ENCODE measurements at regions not wholly inside any gene's neighbourhood (a gene's known extent, or its start where the extent isn't known, plus 50 kb on each side); places are given as distances from the start of the nearest gene placed in this dataset.
"Not testable (repeated sequence)": the region's sequence is repeated elsewhere in the genome, so short reads cannot be mapped to it uniquely, and the experiment has no call there.

DNA sequence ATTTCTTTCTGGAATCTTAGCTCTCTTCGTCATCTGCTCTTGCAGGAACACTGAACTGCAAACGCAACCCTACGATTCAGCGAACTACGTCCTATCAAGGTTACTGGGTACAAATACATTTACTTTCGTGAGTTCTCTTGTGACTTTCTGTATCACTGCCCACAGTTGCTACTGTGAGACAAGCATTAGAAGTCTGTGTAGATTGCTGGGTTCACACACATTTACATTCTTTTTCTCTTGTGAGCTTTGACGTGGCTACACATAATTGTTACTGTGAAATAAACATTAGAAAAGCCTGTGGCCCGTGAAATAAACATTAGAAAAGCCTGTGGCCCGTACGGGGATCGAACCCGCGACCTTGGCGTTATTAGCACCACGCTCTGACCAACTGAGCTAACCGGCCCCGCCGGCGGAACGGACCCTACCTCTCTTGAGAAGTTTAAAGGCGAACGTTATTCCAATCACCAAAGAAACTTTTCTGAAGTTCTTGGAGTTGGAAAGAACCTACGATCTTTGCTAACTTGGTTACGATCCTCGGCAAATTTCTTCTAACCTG lies 61.2 kb upstream of the ZNF322 start:
- in situ Hi-C loops (cut with MboI; ENCODE audit: low sequenced_read_pairs): not testable (repeated sequence)

- in situ Hi-C loops (cut with MboI; ENCODE audit: low sequenced_read_pairs): not testable (repeated sequence)
Observed at GRCh38 chr6:26730019-26730766, 70.6 kb upstream of the ZNF322 start.

DNA sequence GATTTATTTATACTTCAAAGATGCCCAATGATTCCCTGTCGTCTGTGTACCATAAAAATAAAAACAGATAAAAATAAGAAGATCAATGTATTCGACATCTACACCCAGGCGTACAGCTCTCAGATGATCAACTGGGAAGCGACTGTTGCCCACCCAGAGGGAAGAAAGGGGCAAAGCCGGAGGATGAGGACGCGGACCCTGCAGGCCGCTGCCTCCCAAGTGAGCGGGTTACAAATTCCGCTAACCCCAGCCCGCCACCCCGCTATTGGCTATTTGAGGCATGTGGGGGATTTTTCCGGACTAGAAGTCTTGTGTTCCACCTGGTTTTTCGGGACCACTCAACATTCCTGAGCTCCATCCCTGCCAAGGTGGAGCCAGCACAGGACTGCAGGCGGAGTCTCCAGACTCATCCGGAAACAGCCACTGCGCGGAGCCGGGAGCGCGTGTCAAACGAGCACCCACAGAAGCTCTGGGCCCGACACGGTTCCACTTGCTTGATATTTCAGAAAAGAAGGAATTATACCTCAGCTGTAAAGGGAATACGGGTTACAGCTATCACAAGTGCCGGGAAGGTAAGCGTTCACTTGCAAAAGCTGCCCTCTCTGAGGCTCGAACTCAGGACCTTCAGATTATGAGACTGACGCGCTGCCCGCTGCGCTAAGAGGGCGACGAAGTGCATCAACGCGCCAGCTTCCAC lies 75.4 kb upstream of the ZNF322 start:
- in situ Hi-C loops (cut with MboI; ENCODE audit: low sequenced_read_pairs): not testable (repeated sequence)

GRCh38 chr6:26739811-26740210 lies 80.3 kb upstream of the ZNF322 start:
- in situ Hi-C loops (cut with MboI; ENCODE audit: low sequenced_read_pairs): no loop called here

- in situ Hi-C loops (cut with MboI; ENCODE audit: low sequenced_read_pairs): no loop called here
Observed at GRCh38 chr6:26743157-26743821, 83.7 kb upstream of the ZNF322 start.

- in situ Hi-C loops (cut with MboI; ENCODE audit: low sequenced_read_pairs): no loop called here
Observed at GRCh38 chr6:26743941-26744699, 84.6 kb upstream of the ZNF322 start.

- in situ Hi-C loops (cut with MboI; ENCODE audit: low sequenced_read_pairs): not testable (repeated sequence)
Observed at GRCh38 chr6:26744837-26745282, 85.3 kb upstream of the ZNF322 start.

- in situ Hi-C loops (cut with MboI; ENCODE audit: low sequenced_read_pairs): not testable (repeated sequence)
Observed at GRCh38 chr6:26745964-26746363, 86.4 kb upstream of the ZNF322 start.

- in situ Hi-C loops (cut with MboI; ENCODE audit: low sequenced_read_pairs): not testable (repeated sequence)
Observed at GRCh38 chr6:26749126-26749758, 89.7 kb upstream of the ZNF322 start.

- in situ Hi-C loops (cut with MboI; ENCODE audit: low sequenced_read_pairs): not testable (repeated sequence)
Observed at GRCh38 chr6:26749759-26750126, 90.2 kb upstream of the ZNF322 start.

DNA sequence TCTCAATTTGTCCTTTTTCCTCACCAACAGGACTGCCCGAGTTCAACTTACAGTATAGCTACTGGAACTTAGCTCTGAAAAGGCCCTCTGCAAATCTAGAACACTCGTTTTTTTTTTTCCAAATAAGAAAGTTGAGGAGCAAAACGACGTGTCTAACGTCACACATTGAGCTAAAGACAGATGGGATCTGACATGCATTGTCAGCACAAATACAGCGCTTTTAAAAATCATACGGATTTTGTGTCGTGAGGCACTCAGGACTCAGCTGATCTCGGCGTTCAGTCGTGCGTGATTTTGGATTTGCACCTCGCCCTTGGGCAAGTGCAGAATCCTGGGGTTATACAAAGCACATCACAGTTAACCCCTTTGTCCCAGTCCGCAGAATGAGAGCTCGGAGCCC lies 94.7 kb upstream of the ZNF322 start:
- in situ Hi-C loops (cut with MboI; ENCODE audit: low sequenced_read_pairs): no loop called here

GRCh38 chr6:26754801-26755200 lies 95.3 kb upstream of the ZNF322 start:
- in situ Hi-C loops (cut with MboI; ENCODE audit: low sequenced_read_pairs): not testable (repeated sequence)

GRCh38 chr6:26756067-26756805 lies 96.7 kb upstream of the ZNF322 start:
- in situ Hi-C loops (cut with MboI; ENCODE audit: low sequenced_read_pairs): not testable (repeated sequence)

GRCh38 chr6:26766203-26766902 lies 106.8 kb upstream of the ZNF322 start:
- in situ Hi-C loops (cut with MboI; ENCODE audit: low sequenced_read_pairs): not testable (repeated sequence)

- in situ Hi-C loops (cut with MboI; ENCODE audit: low sequenced_read_pairs): not testable (repeated sequence)
Observed at GRCh38 chr6:26770941-26771666, 111.6 kb upstream of the ZNF322 start.

- in situ Hi-C loops (cut with MboI; ENCODE audit: low sequenced_read_pairs): not testable (repeated sequence)
Observed at GRCh38 chr6:26773414-26773813, 113.9 kb upstream of the ZNF322 start.

- in situ Hi-C loops (cut with MboI; ENCODE audit: low sequenced_read_pairs): not testable (repeated sequence)
Observed at GRCh38 chr6:26780563-26780962, 121.0 kb upstream of the ZNF322 start.

All from HL-60/S4 treated with retinoic acid at 250 ng/mL for 4 days and 3 days (cell line).